OCI-M1 (cell line): ENCODE measurements at regions not wholly inside any gene's neighbourhood (a gene's known extent, or its start where the extent isn't known, plus 50 kb on each side); places are given as distances from the start of the nearest gene placed in this dataset.

ENCODE experiments used
- DNase-seq: peaks from one replicate; lab custom pipeline; 2025; lab: John Stamatoyannopoulos, UW

GRCh38 chr6:105966481-105966880 is 119.7 kb upstream of the PRDM1 start:
- DNase-seq: no peak

GRCh38 chr6:105964979-105965760 is 121.0 kb upstream of the PRDM1 start:
- DNase-seq: peak; percentile 71

GRCh38 chr6:105954148-105954547 is 132.0 kb upstream of the PRDM1 start:
- DNase-seq: no peak

GRCh38 chr6:105952772-105953690 is 133.1 kb upstream of the PRDM1 start:
- peak; percentile 86 for DNase-seq

- DNase-seq: no peak
These were observed 133.8 kb upstream of the PRDM1 start for GRCh38 chr6:105952326-105952725.

GRCh38 chr6:105951322-105951721 is 134.8 kb upstream of the PRDM1 start:
- DNase-seq: no peak

GRCh38 chr6:105949869-105950268 is 136.3 kb upstream of the PRDM1 start:
- DNase-seq: peak; percentile 72

- DNase-seq: no peak
These were observed 142.6 kb upstream of the PRDM1 start for GRCh38 chr6:105943514-105943913.

- DNase-seq: no peak
These were observed 144.3 kb upstream of the PRDM1 start for GRCh38 chr6:105941621-105942412.

GRCh38 chr6:105940990-105941389 is 145.1 kb upstream of the PRDM1 start:
- no peak for DNase-seq

- DNase-seq: no peak
These were observed 149.2 kb upstream of the PRDM1 start for GRCh38 chr6:105936972-105937371.

GRCh38 chr6:105935416-105935815 is 150.7 kb upstream of the PRDM1 start:
- DNase-seq: no peak

- no peak for DNase-seq
These were observed 151.4 kb upstream of the PRDM1 start for GRCh38 chr6:105934708-105935107.

GRCh38 chr6:105932440-105932839 is 153.7 kb upstream of the PRDM1 start:
- DNase-seq: no peak

GRCh38 chr6:105929626-105930025 is 156.5 kb upstream of the PRDM1 start:
- no peak for DNase-seq

GRCh38 chr6:105926318-105926717 is 159.8 kb upstream of the PRDM1 start:
- DNase-seq: no peak

- no peak for DNase-seq
These were observed 160.4 kb upstream of the PRDM1 start for GRCh38 chr6:105925706-105926105.

- no peak for DNase-seq
These were observed 164.4 kb upstream of the PRDM1 start for GRCh38 chr6:105921781-105922180.

- DNase-seq: no peak
These were observed 166.1 kb upstream of the PRDM1 start for GRCh38 chr6:105920071-105920470.

- no peak for DNase-seq
These were observed 169.0 kb upstream of the PRDM1 start for GRCh38 chr6:105917038-105917695.

- DNase-seq: no peak
These were observed 175.0 kb upstream of the PRDM1 start for GRCh38 chr6:105911106-105911629.
